Fibroblast of mammary gland (primary cell): ENCODE measurements at regions not wholly inside any gene's neighbourhood (a gene's known extent, or its start where the extent isn't known, plus 50 kb on each side); places are given as distances from the start of the nearest gene placed in this dataset.

ENCODE experiments used
- DNase-seq: peaks from one replicate; pipeline ENCODE4 v3.0.0-alpha.2; 2010; ENCODE audit warnings: low read depth
- H3K4me3 ChIP-seq: 2 replicates; pipeline ENCODE4 v1.5.1; 2011; ENCODE audit warnings: low read depth, mild to moderate bottlenecking, low read length, moderate library complexity; ENCODE audit not compliant: control insufficient read depth
- CTCF ChIP-seq: conservative IDR thresholded peaks from 2 replicates; pipeline ENCODE4 v1.5.1; 2011; ENCODE audit warnings: low read depth, low read length, inconsistent platforms; ENCODE audit not compliant: control insufficient read depth, insufficient read depth

- H3K4me3 ChIP-seq: no peak overlapping the region
- DNase-seq: peak; percentile 2
These were observed 370.9 kb upstream of the PRR16 start for GRCh38 chr5:120093178-120093577.

GRCh38 chr5:120096413-120096812, 367.7 kb upstream of the PRR16 start:
- no peak overlapping the region for H3K4me3 ChIP-seq
- TF ChIP-seq CTCF: no peak
- DNase-seq: peak; percentile 58

More at GRCh38 chr5:120093178-120093577, 370.9 kb upstream of the PRR16 start:
- TF ChIP-seq CTCF: no peak

- no peak for DNase-seq
- no peak overlapping the region for H3K4me3 ChIP-seq
These were observed 365.7 kb upstream of the PRR16 start for GRCh38 chr5:120098426-120098825.

GRCh38 chr5:120098902-120099535, 365.1 kb upstream of the PRR16 start:
- TF ChIP-seq CTCF: no peak
- H3K4me3 ChIP-seq: no peak overlapping the region
- no peak for DNase-seq

More at GRCh38 chr5:120098426-120098825, 365.7 kb upstream of the PRR16 start:
- TF ChIP-seq CTCF: no peak

GRCh38 chr5:120101771-120102170, 362.3 kb upstream of the PRR16 start:
- no peak for DNase-seq
- no peak for TF ChIP-seq CTCF
- no peak overlapping the region for H3K4me3 ChIP-seq

GRCh38 chr5:120103495-120103894, 360.6 kb upstream of the PRR16 start:
- DNase-seq: no peak
- no peak overlapping the region for H3K4me3 ChIP-seq
- TF ChIP-seq CTCF: no peak
